ENCODE measurements at regions not wholly inside any gene's neighbourhood (a gene's known extent, or its start where the extent isn't known, plus 50 kb on each side); places are given as distances from the start of the nearest gene placed in this dataset.

- DNase-seq = no peak
These were observed 305.4 kb downstream of the TENT4A start for GRCh38 chr5:7018601-7019000.

- DNase-seq = no peak
These were observed 323.1 kb downstream of the TENT4A start for GRCh38 chr5:7036192-7036835.

GRCh38 chr5:7039074-7039473 is 325.8 kb downstream of the TENT4A start:
- DNase-seq = no peak

- no peak for DNase-seq
These were observed 326.9 kb downstream of the TENT4A start for GRCh38 chr5:7040111-7040510.

GRCh38 chr5:7043797-7044196 is 330.6 kb downstream of the TENT4A start:
- DNase-seq = no peak

GRCh38 chr5:7047511-7048261 is 334.5 kb downstream of the TENT4A start:
- no peak for DNase-seq

- no peak for DNase-seq
These were observed 337.8 kb downstream of the TENT4A start for GRCh38 chr5:7050986-7051385.

GRCh38 chr5:7053125-7053524 is 339.9 kb downstream of the TENT4A start:
- DNase-seq = no peak

GRCh38 chr5:7053528-7054209 is 340.4 kb downstream of the TENT4A start:
- no peak for DNase-seq

GRCh38 chr5:7066471-7067235 is 329.3 kb upstream of the ADCY2 start:
- no peak for DNase-seq

- no peak for DNase-seq
These were observed 327.8 kb upstream of the ADCY2 start for GRCh38 chr5:7068156-7068555.

GRCh38 chr5:7068899-7069298 is 327.0 kb upstream of the ADCY2 start:
- DNase-seq = no peak

- DNase-seq = no peak
These were observed 323.8 kb upstream of the ADCY2 start for GRCh38 chr5:7072188-7072587.

- DNase-seq = no peak
These were observed 322.3 kb upstream of the ADCY2 start for GRCh38 chr5:7073666-7074065.

GRCh38 chr5:7074176-7074575 is 321.8 kb upstream of the ADCY2 start:
- no peak for DNase-seq

GRCh38 chr5:7075470-7075869 is 320.5 kb upstream of the ADCY2 start:
- DNase-seq = no peak

GRCh38 chr5:7078101-7078500 is 317.8 kb upstream of the ADCY2 start:
- DNase-seq = no peak

- peak; percentile 2 for DNase-seq
These were observed 317.0 kb upstream of the ADCY2 start for GRCh38 chr5:7078901-7079300.

- no peak for DNase-seq
These were observed 315.4 kb upstream of the ADCY2 start for GRCh38 chr5:7080501-7080900.

- no peak for DNase-seq
These were observed 308.1 kb upstream of the ADCY2 start for GRCh38 chr5:7087719-7088297.

GRCh38 chr5:7088849-7089248 is 307.1 kb upstream of the ADCY2 start:
- no peak for DNase-seq

- DNase-seq = peak; percentile 8
These were observed 301.3 kb upstream of the ADCY2 start for GRCh38 chr5:7094626-7095025.

GRCh38 chr5:7096294-7096693 is 299.6 kb upstream of the ADCY2 start:
- no peak for DNase-seq
